ENCODE measurements at regions not wholly inside any gene's neighbourhood (a gene's known extent, or its start where the extent isn't known, plus 50 kb on each side); places are given as distances from the start of the nearest gene placed in this dataset.

DNA sequence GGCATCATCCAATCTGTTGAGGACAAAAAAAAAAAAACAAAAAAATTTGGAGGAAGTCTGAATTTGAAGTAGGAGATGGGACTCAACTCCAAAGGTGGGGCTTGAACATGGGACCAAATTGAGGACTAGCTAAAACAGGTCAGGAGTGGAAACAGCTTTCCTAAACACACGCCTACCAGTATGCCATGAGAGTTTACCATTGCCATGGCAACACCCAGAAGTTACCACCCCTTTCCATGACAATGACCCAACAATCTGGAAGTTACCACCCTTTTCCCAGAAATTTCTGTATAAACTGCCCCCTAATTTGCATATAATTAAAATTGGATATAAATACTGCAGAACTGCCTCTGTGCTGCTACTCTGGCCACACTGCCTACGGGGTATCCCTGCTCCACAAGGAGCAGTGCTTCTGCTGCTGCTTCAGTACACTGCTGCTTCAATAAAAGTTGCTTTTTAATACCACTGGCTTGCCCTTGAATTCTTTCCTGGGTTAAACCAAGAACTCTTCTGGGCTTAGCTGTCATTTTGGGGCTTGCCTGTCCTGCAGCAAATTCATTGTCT is 73.3 kb upstream of the FSIP2 start:
- no peak for TF ChIP-seq YY1 (IDR thresholded peaks at IDR 0.05; ENCODE audit: low read depth)
- TF ChIP-seq, protein P1, sequence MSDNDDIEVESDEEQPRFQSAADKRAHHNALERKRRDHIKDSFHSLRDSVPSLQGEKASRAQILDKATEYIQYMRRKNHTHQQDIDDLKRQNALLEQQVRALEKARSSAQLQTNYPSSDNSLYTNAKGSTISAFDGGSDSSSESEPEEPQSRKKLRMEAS (IDR thresholded peaks at IDR 0.05): no peak
- no peak for TF ChIP-seq TAF1 (IDR thresholded peaks at IDR 0.05; ENCODE audit: low read depth)
- no peak for TF ChIP-seq TCF12 (IDR thresholded peaks at IDR 0.05; ENCODE audit: low read depth)
- TF ChIP-seq EP300 (IDR thresholded peaks at IDR 0.05; ENCODE audit: borderline replicate concordance): no peak
- no peak for TF ChIP-seq CREB1 (IDR thresholded peaks at IDR 0.05; ENCODE audit: low read depth)
- TF ChIP-seq ZBTB7A (IDR thresholded peaks at IDR 0.05; ENCODE audit: low read depth): no peak
- TF ChIP-seq CEBPB (IDR thresholded peaks at IDR 0.05): no peak
- TF ChIP-seq NFIC (IDR thresholded peaks at IDR 0.05): no peak

All from Ishikawa (cell line).